H1 (cell line): ENCODE measurements at regions not wholly inside any gene's neighbourhood (a gene's known extent, or its start where the extent isn't known, plus 50 kb on each side); places are given as distances from the start of the nearest gene placed in this dataset.

Source experiments
- CTCF ChIA-PET: fragments of 300-600 bp; sonication (Branson Sonifier 250); formaldehyde crosslinking; loops from one replicate; lab custom pipeline; 2021; ENCODE audit not compliant: partially characterized antibody; lab: Charles Lee
- POLR2A ChIA-PET: fragments of 300-600 bp; sonication (Branson Sonifier 250); formaldehyde crosslinking; loops from one replicate; lab custom pipeline; 2021; ENCODE audit warnings: inconsistent platforms; ENCODE audit not compliant: partially characterized antibody; lab: Charles Lee
- DNase-seq, 2 experiments: peaks; one replicate each; pipeline versions ENCODE4 v3.0.0 to v3.0.0-alpha.2; 2010 to 2022; ENCODE audit warnings: low spot score in 2 of 2, low read depth in 1 of 2, mixed read lengths in 1 of 2
- FAIRE-seq: peaks from 2 replicates; lab custom pipeline; 2011; peaks lifted over from hg19 to GRCh38; lab: Jason Lieb, UNC
- H2AFZ ChIP-seq: 2 replicates; pipeline ENCODE4 v1.8.1; 2012; ENCODE audit warnings: low read length, inconsistent platforms
- H2AK5ac ChIP-seq: 2 replicates; pipeline ENCODE4 v1.6.1; 2013; ENCODE audit warnings: low read depth, low read length
- H2BK120ac ChIP-seq: replicated peaks from 2 replicates; pipeline ENCODE3; 2013; ENCODE audit warnings: low read depth, low read length, inconsistent platforms
- H2BK12ac ChIP-seq: 2 replicates; pipeline ENCODE4 v1.6.1; 2013; ENCODE audit warnings: low read depth, low read length
- H2BK15ac ChIP-seq: 2 replicates; pipeline ENCODE4 v1.6.1; 2013; ENCODE audit warnings: low read length
- H2BK20ac ChIP-seq: 2 replicates; pipeline ENCODE4 v1.6.1; 2013; ENCODE audit warnings: low read length
- H2BK5ac ChIP-seq: 2 replicates; pipeline ENCODE4 v1.6.1; 2013; ENCODE audit warnings: low read depth, low read length
- H3K14ac ChIP-seq: 2 replicates; pipeline ENCODE4 v1.6.1; 2013; ENCODE audit warnings: inconsistent platforms; ENCODE audit not compliant: insufficient read length
- H3K18ac ChIP-seq: 2 replicates; pipeline ENCODE4 v1.6.1; 2013; ENCODE audit warnings: low read length; ENCODE audit errors: extremely low read depth
- H3K23ac ChIP-seq: 2 replicates; pipeline ENCODE4 v1.6.1; 2013; ENCODE audit warnings: inconsistent platforms; ENCODE audit not compliant: insufficient read length
- H3K23me2 ChIP-seq: 2 replicates; pipeline ENCODE4 v1.6.1; 2013; ENCODE audit warnings: low read depth, low read length
- H3K27ac ChIP-seq: 2 replicates; pipeline ENCODE4 v1.6.1; 2011; ENCODE audit warnings: low read depth, low read length, inconsistent platforms
- H3K27me3 ChIP-seq, 4 experiments: replicated peaks in 1 of 4; 1 replicate in 1 of 4; 2 replicates in 3 of 4; pipeline versions ENCODE4 v1.6.1 to v1.8.1; 2011 to 2013; ENCODE audit warnings: low read length in 3 of 4, mild to moderate bottlenecking in 3 of 4, inconsistent platforms in 2 of 4, mixed read lengths in 2 of 4, moderate library complexity in 1 of 4; ENCODE audit not compliant: control insufficient read depth in 3 of 4, insufficient read depth in 3 of 4; ENCODE audit errors: extremely low read depth in 1 of 4
- H3K36me3 ChIP-seq, 4 experiments: 2 replicates each; pipeline versions ENCODE4 v1.6.1 to v1.8.1; 2011 to 2013; ENCODE audit warnings: mild to moderate bottlenecking in 4 of 4, low read length in 3 of 4, moderate library complexity in 2 of 4, control low read depth in 1 of 4, inconsistent platforms in 1 of 4; ENCODE audit not compliant: insufficient read depth in 4 of 4, control insufficient read depth in 2 of 4
- H3K4ac ChIP-seq: replicated peaks from 2 replicates; pipeline ENCODE3; 2013; ENCODE audit warnings: low read length, low read depth, mixed read lengths, inconsistent platforms; ENCODE audit not compliant: insufficient read length
- H3K4me1 ChIP-seq, 4 experiments: replicated peaks in 1 of 4; 1 replicate in 1 of 4; 2 replicates in 3 of 4; pipeline versions ENCODE4 v1.6.1 to v1.8.1; 2011 to 2013; ENCODE audit warnings: low read length in 3 of 4, inconsistent platforms in 2 of 4, mixed read lengths in 1 of 4; ENCODE audit not compliant: insufficient read depth in 4 of 4, control insufficient read depth in 3 of 4
- H3K4me2 ChIP-seq, 2 experiments: 2 replicates each; pipeline versions ENCODE4 v1.6.1 to v1.8.1; 2011 to 2013; ENCODE audit warnings: low read depth in 2 of 2, low read length in 2 of 2, control low read depth in 1 of 2, inconsistent platforms in 1 of 2, mild to moderate bottlenecking in 1 of 2; ENCODE audit not compliant: insufficient read depth in 1 of 2
- H3K4me3 ChIP-seq, 4 experiments: fragments of 200-600, 300-600 bp in 1 of 4; sonication (generic), shearing (Covaris generic), sonication (Bioruptor Twin) in 1 of 4; 2 replicates each; pipeline versions ENCODE4 v1.5.1 to v1.8.1; 2011 to 2016; ENCODE audit warnings: low read length in 4 of 4, low read depth in 3 of 4, control low read depth in 2 of 4, inconsistent platforms in 2 of 4, mild to moderate bottlenecking in 2 of 4, mixed read lengths in 1 of 4, moderate library complexity in 1 of 4; ENCODE audit not compliant: insufficient read depth in 2 of 4; ENCODE audit errors: extremely low read depth in 1 of 4
- H3K56ac ChIP-seq: replicated peaks from 2 replicates; pipeline ENCODE3; 2013; ENCODE audit warnings: low read depth, mild to moderate bottlenecking, mixed read lengths, low read length, inconsistent platforms; ENCODE audit not compliant: insufficient read length
- H3K79me1 ChIP-seq: 2 replicates; pipeline ENCODE4 v1.6.1; 2013; ENCODE audit warnings: low read depth, low read length, control low read depth
- H3K79me2 ChIP-seq, 2 experiments: 2 replicates each; pipeline versions ENCODE4 v1.6.1 to v1.8.1; 2012 to 2013; ENCODE audit warnings: low read length in 2 of 2, mild to moderate bottlenecking in 2 of 2, inconsistent platforms in 1 of 2; ENCODE audit not compliant: insufficient read depth in 2 of 2, control insufficient read depth in 1 of 2
- H3K9ac ChIP-seq, 4 experiments: replicated peaks in 1 of 4; 1 replicate in 1 of 4; 2 replicates in 3 of 4; pipeline versions ENCODE4 v1.6.1 to v1.8.1; 2011 to 2013; ENCODE audit warnings: low read depth in 3 of 4, low read length in 3 of 4, control low read depth in 2 of 4, mild to moderate bottlenecking in 2 of 4, moderate library complexity in 2 of 4, inconsistent platforms in 1 of 4; ENCODE audit errors: extremely low read depth in 1 of 4
- H3K9me3 ChIP-seq, 2 experiments: 2 replicates each; pipeline versions ENCODE4 v1.6.1 to v1.8.1; 2012 to 2013; ENCODE audit warnings: mild to moderate bottlenecking in 2 of 2, moderate library complexity in 2 of 2, control low read depth in 1 of 2, inconsistent platforms in 1 of 2, low read depth in 1 of 2, low read length in 1 of 2, mixed read lengths in 1 of 2; ENCODE audit not compliant: insufficient read depth in 2 of 2
- H4K20me1 ChIP-seq, 2 experiments: replicated peaks in 1 of 2; 2 replicates each; pipeline versions ENCODE3 to v1.8.1; 2011 to 2013; ENCODE audit warnings: inconsistent platforms in 2 of 2, low read length in 2 of 2, mild to moderate bottlenecking in 1 of 2; ENCODE audit not compliant: insufficient read depth in 2 of 2, control insufficient read depth in 1 of 2
- H4K5ac ChIP-seq: 2 replicates; pipeline ENCODE4 v1.6.1; 2013; ENCODE audit warnings: low read length, low read depth, mixed read lengths, inconsistent platforms; ENCODE audit not compliant: insufficient read length
- H4K8ac ChIP-seq: 2 replicates; pipeline ENCODE4 v1.8.0; 2013; ENCODE audit warnings: mild to moderate bottlenecking, moderate library complexity, low read length, inconsistent platforms; ENCODE audit not compliant: insufficient read depth; ENCODE audit errors: extremely low read depth
- H4K91ac ChIP-seq: replicated peaks from 2 replicates; pipeline ENCODE3; 2013; ENCODE audit warnings: low read length, mixed read lengths, inconsistent platforms; ENCODE audit not compliant: insufficient read length
- BCL11A ChIP-seq, 2 experiments: IDR thresholded peaks; one replicate each; pipeline ENCODE4 v1.6.1; 2011; ENCODE audit warnings: low read depth in 2 of 2, low read length in 2 of 2, mild to moderate bottlenecking in 2 of 2
- EZH2 ChIP-seq: fragments of 200-600 bp; sonication (generic); IDR thresholded peaks from 2 replicates; pipeline ENCODE4 v1.7.1; 2012; ENCODE audit warnings: low read depth, mild to moderate bottlenecking, moderate library complexity, low read length, inconsistent platforms; ENCODE audit not compliant: severe bottlenecking
- MAFK ChIP-seq: IDR thresholded peaks from 2 replicates; pipeline ENCODE4 v1.6.1; 2012; ENCODE audit warnings: low read depth, mild to moderate bottlenecking, improper control_type of control experiment, low read length
- RAD21 ChIP-seq, 2 experiments: IDR thresholded peaks in 1 of 2; conservative IDR thresholded peaks in 1 of 2; 2 replicates each; pipeline ENCODE4 v1.6.1; 2011; ENCODE audit warnings: low read depth in 2 of 2, low read length in 2 of 2, improper control_type of control experiment in 1 of 2, inconsistent platforms in 1 of 2, mild to moderate bottlenecking in 1 of 2, moderate library complexity in 1 of 2
- RFX5 ChIP-seq: IDR thresholded peaks from 2 replicates; pipeline ENCODE4 v1.6.1; 2011; ENCODE audit warnings: low read depth, low read length, improper control_type of control experiment, borderline replicate concordance
- SIRT6 ChIP-seq: IDR thresholded peaks from one replicate; pipeline ENCODE4 v1.7.1; 2012; ENCODE audit warnings: low read length, inconsistent platforms
- TCF12 ChIP-seq: IDR thresholded peaks from 2 replicates; pipeline ENCODE4 v1.6.1; 2011; ENCODE audit warnings: low read depth, mild to moderate bottlenecking, low read length
- WGBS, 2 experiments: shearing (Covaris generic) in 1 of 2; methylation state at CpG; one replicate each; pipeline versions ENCODE4 v1.1.6 to v1.1.7; 2013 to 2015; ENCODE audit warnings: low lambda C conversion rate in 2 of 2, mixed read lengths in 2 of 2, inconsistent platforms in 1 of 2, low coverage in 1 of 2, missing lambda C conversion rate in 1 of 2; ENCODE audit not compliant: insufficient replicate concordance in 2 of 2, insufficient coverage in 1 of 2, insufficient read length in 1 of 2; ENCODE audit errors: extremely low coverage in 1 of 2, missing lambda C conversion rate in 1 of 2; 5-methylcytosine and 5-hydroxymethylcytosine counted together

GRCh38 chr12:114174326-114174725 lies 208.2 kb upstream of the RBM19 start:
- CTCF ChIA-PET: interaction anchor here (6.1 kb wide), 1 partner anchor 8 kb away, joined by 50 read pairs; no protein-coding TSS in a partner anchor

More at GRCh38 chr12:114174326-114174725, 208.2 kb upstream of the RBM19 start:
- Histone ChIP-seq H3K79me1 (no peaks in the 10 kb centered on the region), H2BK120ac (no peak overlapping the region), H3K4me3 (no peak overlapping the region), H3K4me2 (no peak overlapping the region), H4K5ac (no peak overlapping the region), H4K20me1 (no peaks in the 10 kb centered on the region), H3K27ac (no peak overlapping the region), H3K14ac (no peak overlapping the region), H3K9me3 (no peaks in the 10 kb centered on the region), H3K23me2 (no peaks in the 10 kb centered on the region), H3K18ac (no peak overlapping the region), H2BK12ac (no peak overlapping the region), H4K91ac (no peak overlapping the region), H3K56ac (no peak overlapping the region), H2BK5ac (no peak overlapping the region), H2BK15ac (no peak overlapping the region), H3K36me3 (no peaks in the 10 kb centered on the region), H3K79me2 (no peaks in the 10 kb centered on the region), H3K4me1 (0 out of 7 replicates have a peak, but pooled peaks cover 0 to 2% (median 0%) of the 10 kb centered on the region in 4 experiments), H2AK5ac (no peak overlapping the region), H3K27me3 (peaks cover 0 to 5% (median 0%) of the 10 kb centered on the region in 4 experiments; a peak in 1 of 7 replicates), H3K4ac (no peak overlapping the region), H3K23ac (no peak overlapping the region), H2AFZ (no peak overlapping the region), H4K8ac (no peak overlapping the region), H3K9ac (no peak overlapping the region), H2BK20ac (no peak overlapping the region)
- 87% methylated on average over 1 of the region's 1 CpG; no CpG with 5 or more reads in 1 of the 2 experiments for WGBS, 2 experiments
- TF ChIP-seq BCL11A (IDR thresholded peaks at IDR 0.05; ENCODE audit: low read depth in 2 of 2, low read length in 2 of 2) (no peak), RAD21 (IDR thresholded peaks at IDR 0.05 in 1 of 2, conservative IDR thresholded peaks at IDR 0.05 in 1 of 2; ENCODE audit: low read depth in 2 of 2, low read length in 2 of 2) (no peak), EZH2 (no peak), TCF12 (no peak), SIRT6 (no peak), RFX5 (no peak), MAFK (no peak)
- POLR2A ChIA-PET: no interaction called here
- FAIRE-seq: no peak
- DNase-seq: no peak
